HG02884 (cell line): ENCODE measurements at regions not wholly inside any gene's neighbourhood (a gene's known extent, or its start where the extent isn't known, plus 50 kb on each side); places are given as distances from the start of the nearest gene placed in this dataset.
A peak's percentile ranks its signal among the peaks of the same experiment; 100 is the strongest.
"Not testable (repeated sequence)": the region's sequence is repeated elsewhere in the genome, so short reads cannot be mapped to it uniquely, and the experiment has no call there.

ENCODE experiments used
- ATAC-seq: cut with Tn5 transposase; IDR thresholded peaks from one replicate; pipeline ENCODE4 v1.9.1; 2021; ENCODE audit warnings: mild to moderate bottlenecking, moderate library complexity; ENCODE audit not compliant: unreplicated experiment

DNA sequence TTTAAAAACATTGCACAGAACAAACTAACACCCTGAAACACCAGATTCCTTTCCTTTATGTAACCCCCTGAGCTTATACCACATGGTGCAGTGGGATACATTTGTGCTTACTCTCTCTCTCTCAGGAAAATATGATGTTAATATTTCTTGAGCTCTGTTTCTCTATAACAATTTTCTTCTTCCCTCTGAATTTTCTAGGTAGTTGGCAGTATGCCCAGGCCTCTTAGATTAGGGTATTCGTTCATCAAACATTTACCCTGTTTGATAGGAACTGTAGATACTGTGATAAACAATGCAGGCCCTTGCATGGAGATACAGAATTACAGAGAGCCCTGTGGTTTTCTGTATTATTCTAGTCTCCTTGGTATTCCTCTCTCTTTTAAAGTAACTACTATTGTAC lies 567.8 kb downstream of the IPMK start:
- ATAC-seq = no peak

GRCh38 chr10:57696641-57697040 lies 571.1 kb downstream of the IPMK start:
- ATAC-seq = no peak

DNA sequence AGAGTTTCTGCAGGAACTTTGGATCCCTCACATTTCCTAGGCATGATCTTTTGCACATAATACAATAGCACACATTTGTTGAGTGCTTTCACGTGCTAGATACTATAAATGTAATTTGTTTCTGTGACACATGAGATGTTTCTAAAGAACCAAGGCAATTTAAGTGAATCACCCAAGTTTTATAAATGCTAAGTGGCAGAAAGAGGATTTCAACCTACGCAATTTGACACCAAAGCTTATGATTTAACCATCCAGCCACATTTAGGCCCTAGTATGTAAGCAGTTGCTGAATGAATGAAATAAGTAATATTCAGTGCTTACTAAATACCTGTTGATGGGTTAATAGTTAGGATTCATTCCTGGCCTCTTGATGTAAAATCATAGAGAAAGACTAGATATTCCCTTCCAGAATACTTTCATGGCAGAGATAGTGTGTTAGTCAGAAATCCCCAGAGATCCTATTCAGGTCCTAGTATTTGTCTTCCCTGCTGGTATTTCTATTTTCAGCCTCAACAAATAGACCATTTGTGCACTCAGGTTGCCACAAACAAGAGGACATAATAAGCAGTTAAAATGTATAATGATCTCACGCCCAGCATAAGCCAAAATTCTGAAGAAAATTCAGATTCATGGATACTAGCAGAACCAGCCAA lies 572.6 kb downstream of the IPMK start:
- no peak for ATAC-seq

DNA sequence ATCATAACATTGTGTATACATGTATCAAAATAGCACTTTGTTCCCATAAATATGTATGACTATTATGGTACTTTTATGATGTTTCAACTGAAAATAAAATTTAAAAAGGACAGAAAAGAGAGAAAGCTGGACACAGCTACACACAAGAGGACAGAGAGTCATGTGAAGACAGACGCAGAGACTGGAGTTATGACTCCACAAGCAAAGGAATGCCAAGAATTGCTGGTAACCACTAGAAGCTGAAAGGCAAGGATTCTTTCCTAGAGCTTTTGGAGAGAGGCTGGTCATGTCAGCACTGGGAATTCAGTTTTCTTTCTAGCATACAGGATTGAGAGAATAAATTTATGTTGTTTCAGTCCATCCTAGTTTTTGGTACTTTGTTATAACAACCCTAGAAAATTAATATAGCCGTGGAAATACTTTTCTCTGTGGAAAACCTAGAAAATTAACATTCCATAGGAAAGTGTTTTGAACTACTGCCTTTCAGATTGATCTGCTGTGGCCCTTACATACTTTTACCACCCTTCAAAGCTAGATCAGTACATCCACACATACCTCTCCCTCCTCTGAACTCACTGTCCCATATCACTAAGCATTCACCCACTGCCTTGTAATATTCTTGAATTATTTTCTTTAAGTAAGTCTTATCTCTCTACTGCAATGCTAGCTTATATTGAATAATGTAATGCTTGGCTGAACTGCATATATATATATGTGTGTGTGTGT lies 575.3 kb downstream of the IPMK start:
- ATAC-seq = no peak

- no peak for ATAC-seq
Observed at GRCh38 chr10:57689596-57690297, 577.9 kb downstream of the IPMK start.

- ATAC-seq = no peak
Observed at GRCh38 chr10:57679916-57680315, 587.8 kb downstream of the IPMK start.

DNA sequence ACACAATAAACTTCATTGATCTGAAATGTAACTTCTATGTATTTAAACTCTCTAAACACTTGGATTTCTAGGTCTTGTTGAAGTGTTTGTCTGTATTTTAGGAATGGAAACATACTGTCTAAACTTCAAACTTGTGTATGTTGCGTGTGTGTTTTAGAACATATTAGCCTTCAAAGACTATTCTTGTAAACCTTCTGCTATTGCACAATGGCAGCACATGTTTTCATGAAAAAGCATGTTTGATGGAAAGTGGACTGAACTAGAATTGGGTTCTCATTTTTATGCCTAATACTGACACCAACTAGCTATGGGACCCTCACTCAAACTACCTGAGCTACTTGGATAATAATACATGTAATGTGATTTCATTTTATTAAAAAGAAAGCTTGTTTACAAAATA lies 592.6 kb downstream of the IPMK start:
- ATAC-seq = no peak

DNA sequence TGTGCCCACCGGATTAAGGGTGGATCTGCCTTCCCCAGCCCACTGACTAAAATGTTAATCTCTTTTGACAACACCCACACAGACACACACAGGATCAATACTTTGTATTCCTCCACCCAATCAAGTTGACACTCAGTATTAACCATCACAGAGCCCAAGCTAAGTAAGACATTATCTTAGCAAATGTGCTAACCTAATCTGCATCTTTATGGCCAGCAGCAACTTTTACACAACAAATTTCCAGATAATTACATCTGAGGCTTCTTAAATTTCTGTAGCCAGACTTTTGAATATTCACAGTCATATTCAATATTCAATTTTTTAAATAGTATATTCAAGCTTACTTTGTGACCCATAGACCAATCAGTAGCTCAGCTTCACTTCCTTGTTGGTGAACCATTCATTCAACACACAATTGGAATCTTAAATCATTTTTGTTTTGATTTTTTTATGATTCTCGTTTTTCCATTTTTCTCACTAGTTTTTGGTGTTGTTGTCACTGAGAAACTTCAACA lies 594.2 kb downstream of the IPMK start:
- ATAC-seq = no peak

- ATAC-seq = no peak
Observed at GRCh38 chr10:57664815-57665214, 602.9 kb downstream of the IPMK start.

GRCh38 chr10:57663401-57663800 lies 604.3 kb downstream of the IPMK start:
- ATAC-seq = no peak

GRCh38 chr10:57661206-57661605 lies 606.5 kb downstream of the IPMK start:
- no peak for ATAC-seq

DNA sequence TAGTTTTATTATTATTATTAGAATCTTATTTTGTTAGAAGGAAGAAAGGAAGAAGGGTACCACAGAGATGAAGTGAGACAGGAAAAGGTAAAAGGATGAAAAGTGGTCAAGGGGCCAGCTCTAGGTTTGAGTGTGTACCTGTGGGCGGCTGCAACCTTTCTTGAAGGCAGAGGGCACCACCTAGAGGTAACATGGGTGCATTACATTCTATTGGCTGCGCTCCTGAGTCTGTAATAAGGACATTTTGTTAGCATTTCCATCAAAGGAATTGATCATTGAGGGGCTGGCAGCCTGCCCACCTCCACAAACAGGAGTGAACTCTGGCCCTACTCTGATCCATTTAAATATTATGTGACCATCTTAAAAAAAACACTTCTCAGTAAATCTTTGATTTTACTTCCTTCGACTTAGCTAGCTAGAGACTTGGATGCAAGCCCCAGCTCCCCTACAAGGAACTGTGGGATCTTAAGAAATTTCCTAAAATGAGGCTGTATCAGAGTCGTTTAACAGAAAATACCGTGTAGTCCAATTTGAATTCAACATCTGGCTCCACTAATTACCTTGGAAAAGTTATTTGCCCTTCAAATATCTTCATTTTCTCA lies 610.4 kb downstream of the IPMK start:
- ATAC-seq = peak; percentile 97

- ATAC-seq = no peak
Observed at GRCh38 chr10:57654856-57655255, 612.8 kb downstream of the IPMK start.

DNA sequence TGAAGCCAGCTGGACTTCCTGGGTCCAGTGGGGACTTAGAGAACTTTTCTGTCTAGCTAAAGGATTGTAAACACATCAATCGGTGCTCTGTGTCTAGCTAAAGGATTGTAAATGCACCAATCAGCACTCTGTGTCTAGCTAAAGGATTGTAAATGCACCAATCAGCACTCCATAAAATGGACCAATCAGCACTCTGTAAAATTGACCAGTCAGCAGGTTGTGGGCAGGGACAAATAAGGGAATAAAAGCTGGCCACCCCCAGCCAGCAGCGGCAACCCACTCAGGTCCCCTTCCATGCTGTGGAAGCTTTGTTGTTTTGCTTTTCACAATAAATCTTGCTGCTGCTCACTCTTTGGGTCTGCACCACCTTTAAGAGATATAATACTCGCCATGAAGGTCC lies 622.6 kb downstream of the IPMK start:
- ATAC-seq = not testable (repeated sequence)

DNA sequence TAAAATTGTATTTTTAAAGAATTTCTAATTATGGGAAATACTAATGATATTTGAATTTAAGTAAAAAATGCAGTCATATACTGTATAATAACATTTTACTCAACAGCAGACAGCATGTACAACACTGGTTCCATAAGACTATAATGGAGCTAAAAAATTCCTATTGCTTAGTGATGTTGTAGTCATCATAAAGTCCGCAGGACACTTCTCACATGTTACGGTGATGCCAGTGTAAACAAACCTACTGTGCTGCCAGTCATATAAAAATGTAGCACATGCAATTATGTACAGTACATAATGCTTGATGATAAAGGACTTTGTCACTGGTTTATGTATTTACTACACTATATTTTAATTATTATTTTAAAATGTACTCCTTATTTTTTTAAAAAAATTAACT lies 629.3 kb downstream of the IPMK start:
- no peak for ATAC-seq

GRCh38 chr10:57628592-57629284 lies 639.0 kb downstream of the IPMK start:
- ATAC-seq = no peak

- ATAC-seq = no peak
Observed at GRCh38 chr10:57627642-57628178, 640.0 kb downstream of the IPMK start.

DNA sequence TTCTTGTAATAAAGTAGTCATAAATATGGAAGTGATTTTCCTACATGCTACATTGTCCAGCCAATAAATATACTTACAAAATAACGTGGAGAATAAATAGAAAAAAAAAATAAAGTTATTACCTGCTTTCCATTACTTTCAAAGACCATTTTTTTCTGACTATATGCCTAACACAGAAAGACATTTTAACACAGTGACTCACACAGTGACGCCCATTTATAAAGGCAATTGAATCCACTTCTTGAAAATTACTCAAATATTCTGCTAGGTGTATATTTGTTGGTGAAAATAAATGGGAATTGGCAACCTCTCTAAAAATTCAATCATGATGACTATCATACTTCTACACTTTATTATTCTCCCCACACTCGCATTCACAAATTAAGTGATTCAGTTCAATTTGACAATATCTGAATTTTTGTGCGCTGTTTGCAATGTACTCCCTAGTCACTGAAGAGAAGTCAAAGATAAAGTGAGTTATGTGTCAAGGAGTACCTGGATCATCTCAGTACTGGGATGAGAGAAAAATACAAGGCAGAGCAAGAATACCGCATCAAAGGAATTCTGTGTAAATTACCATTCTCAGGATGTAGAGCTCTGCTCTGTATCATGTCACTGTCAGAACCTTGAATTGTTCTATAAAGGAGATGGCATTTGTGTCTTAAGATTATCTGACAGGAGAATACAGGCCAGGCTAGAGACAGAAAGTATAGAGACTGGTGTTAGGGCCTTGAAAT lies 642.7 kb downstream of the IPMK start:
- no peak for ATAC-seq

DNA sequence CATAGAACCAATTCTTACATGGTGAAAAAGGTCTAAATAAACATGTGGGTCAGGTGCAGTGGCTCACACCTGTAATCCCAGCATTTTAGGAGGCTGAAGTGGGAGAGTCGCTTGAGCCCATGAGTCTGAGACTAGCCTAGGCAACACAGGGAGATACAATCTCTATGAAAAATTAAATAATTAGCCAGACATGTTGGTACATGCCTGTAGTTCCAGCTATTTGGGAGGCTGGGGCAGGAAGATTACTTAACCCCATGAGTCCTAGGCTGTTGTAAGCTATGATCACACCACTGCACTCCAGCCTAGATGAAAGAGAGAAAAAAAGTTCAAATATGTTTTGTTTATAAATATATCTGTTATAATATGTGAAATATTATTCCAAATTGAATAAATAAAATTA lies 643.6 kb downstream of the IPMK start:
- no peak for ATAC-seq

- ATAC-seq = no peak
Observed at GRCh38 chr10:57621466-57621865, 646.2 kb downstream of the IPMK start.
